Thyroid gland (tissue), 4 donors: ENCODE measurements at regions not wholly inside any gene's neighbourhood (a gene's known extent, or its start where the extent isn't known, plus 50 kb on each side); places are given as distances from the start of the nearest gene placed in this dataset.

Experiments used
- CTCF ChIP-seq, 6 experiments: fragments of 200-600 bp in 3 of 6; fragments of 450-650 bp in 3 of 6; sonication (generic) in 3 of 6; IDR thresholded peaks; one replicate each; pipeline ENCODE4 v1.5.1; 2016 to 2019; ENCODE audit warnings: antibody characterized with exemption in 6 of 6, mild to moderate bottlenecking in 2 of 6, inconsistent platforms in 1 of 6, moderate library complexity in 1 of 6
- POLR2A ChIP-seq, 2 donors: fragments of 450-650 bp; IDR thresholded peaks; one replicate each; pipeline ENCODE4 v1.6.1; 2017; ENCODE audit warnings: antibody characterized with exemption in 2 of 2, mild to moderate bottlenecking in 2 of 2, moderate library complexity in 1 of 2

- no peak for TF ChIP-seq CTCF (IDR thresholded peaks at IDR 0.05)
- no peak for TF ChIP-seq POLR2A (IDR thresholded peaks at IDR 0.05)
Measured at GRCh38 chr6:43884652-43885022, 114.6 kb downstream of the VEGFA start.
